ENCODE measurements at regions not wholly inside any gene's neighbourhood (a gene's known extent, or its start where the extent isn't known, plus 50 kb on each side); places are given as distances from the start of the nearest gene placed in this dataset.

DNA sequence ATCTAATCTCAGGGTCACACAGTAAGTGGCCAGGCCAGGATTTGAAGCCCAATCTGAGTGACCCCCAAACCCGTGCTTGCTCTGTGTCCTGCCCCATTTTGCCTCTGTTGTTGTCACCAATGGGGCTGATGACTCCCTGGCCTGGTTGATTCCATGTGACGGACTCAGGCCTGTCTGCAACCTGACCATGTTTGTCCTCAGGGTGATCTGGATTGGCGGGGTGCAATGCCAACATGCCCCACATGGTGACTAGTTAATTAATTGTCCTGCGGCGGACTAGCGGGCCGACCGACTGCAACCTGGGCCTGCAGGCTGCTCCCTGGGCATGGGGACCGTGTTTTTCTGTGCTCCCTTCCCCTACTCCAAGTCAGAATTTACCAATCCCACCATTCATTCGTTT is 256.3 kb downstream of the MATN1 start:
- TF ChIP-seq MXI1 (conservative IDR thresholded peaks at IDR 0.05; ENCODE audit: poor library complexity, severe bottlenecking) (no peak), RAD21 (conservative IDR thresholded peaks at IDR 0.05) (no peak), EP300 (conservative IDR thresholded peaks at IDR 0.05; ENCODE audit: poor library complexity, severe bottlenecking) (no peak)
- TF ChIP-seq, protein P1, sequence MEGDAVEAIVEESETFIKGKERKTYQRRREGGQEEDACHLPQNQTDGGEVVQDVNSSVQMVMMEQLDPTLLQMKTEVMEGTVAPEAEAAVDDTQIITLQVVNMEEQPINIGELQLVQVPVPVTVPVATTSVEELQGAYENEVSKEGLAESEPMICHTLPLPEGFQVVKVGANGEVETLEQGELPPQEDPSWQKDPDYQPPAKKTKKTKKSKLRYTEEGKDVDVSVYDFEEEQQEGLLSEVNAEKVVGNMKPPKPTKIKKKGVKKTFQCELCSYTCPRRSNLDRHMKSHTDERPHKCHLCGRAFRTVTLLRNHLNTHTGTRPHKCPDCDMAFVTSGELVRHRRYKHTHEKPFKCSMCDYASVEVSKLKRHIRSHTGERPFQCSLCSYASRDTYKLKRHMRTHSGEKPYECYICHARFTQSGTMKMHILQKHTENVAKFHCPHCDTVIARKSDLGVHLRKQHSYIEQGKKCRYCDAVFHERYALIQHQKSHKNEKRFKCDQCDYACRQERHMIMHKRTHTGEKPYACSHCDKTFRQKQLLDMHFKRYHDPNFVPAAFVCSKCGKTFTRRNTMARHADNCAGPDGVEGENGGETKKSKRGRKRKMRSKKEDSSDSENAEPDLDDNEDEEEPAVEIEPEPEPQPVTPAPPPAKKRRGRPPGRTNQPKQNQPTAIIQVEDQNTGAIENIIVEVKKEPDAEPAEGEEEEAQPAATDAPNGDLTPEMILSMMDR (IDR thresholded peaks at IDR 0.05; ENCODE audit: poor library complexity, severe bottlenecking) = no peak

Measured in neural cell (in vitro differentiated cells).